ENCODE measurements at regions not wholly inside any gene's neighbourhood (a gene's known extent, or its start where the extent isn't known, plus 50 kb on each side); places are given as distances from the start of the nearest gene placed in this dataset.
"Not testable (repeated sequence)": the region's sequence is repeated elsewhere in the genome, so short reads cannot be mapped to it uniquely, and the experiment has no call there.

DNA sequence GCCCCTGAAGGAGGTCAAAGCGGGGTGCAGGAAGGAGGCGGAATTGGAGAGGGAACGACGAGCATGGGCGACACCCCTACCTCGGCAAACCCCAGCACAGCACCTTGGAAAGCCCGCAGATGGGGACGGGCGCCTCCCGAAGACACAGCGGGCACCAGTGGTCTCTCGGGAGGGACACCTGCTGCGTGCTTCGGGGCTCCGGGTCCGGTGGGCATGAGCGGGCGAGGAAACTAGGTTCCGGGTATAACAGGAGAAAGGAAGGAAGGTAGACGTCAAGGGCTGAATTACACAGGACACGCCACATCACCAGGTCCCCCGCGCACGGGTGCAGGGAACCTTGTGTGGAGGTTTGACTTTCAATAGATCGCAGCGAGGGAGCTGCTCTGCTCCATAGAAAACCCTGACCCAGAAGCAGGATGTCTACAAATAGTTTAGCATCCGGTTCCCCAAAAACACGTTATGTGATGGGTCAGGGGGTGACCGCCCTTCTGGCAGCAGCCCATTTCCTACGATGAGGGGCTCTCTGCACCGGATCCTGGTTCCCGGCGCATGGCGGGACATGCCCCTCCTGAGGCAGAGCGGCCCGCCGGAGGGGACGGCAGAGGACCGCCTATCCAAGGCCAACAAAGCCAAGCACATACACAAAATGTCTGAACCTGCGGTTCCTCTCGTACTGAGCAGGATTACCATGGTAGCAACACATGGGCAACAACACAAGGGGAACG lies 196.9 kb downstream of the ALG10 start:
- Histone ChIP-seq H2BK12ac (ENCODE audit: low read length in 2 of 2) (no peak overlapping the region), H3K18ac (ENCODE audit: low read depth in 1 of 2, low read length in 2 of 2) (no peak overlapping the region), H3K27ac (ENCODE audit: low read length, poor library complexity, severe bottlenecking) (no peak overlapping the region), H2BK120ac (ENCODE audit: low read depth, low read length) (no peak overlapping the region), H2AFZ (ENCODE audit: low read depth, low read length) (no peak overlapping the region), H4K8ac (ENCODE audit: low read length) (peak overlapping the region; percentile 35), H3K4me2 (ENCODE audit: low read length, poor library complexity, severe bottlenecking) (no peak overlapping the region), H3K14ac (ENCODE audit: low read length in 2 of 2) (no peak overlapping the region), H3K27me3 (ENCODE audit: control insufficient read depth in 1 of 2, insufficient read depth in 1 of 2, low read length in 2 of 2) (peaks cover 0 to 9% of the 10 kb centered on the region in 2 experiments), H2BK5ac (ENCODE audit: low read depth, low read length, poor library complexity, severe bottlenecking) (no peak overlapping the region), H2AK5ac (ENCODE audit: low read length, severe bottlenecking) (no peak overlapping the region), H4K91ac (ENCODE audit: low read length) (no peak overlapping the region), H3K79me1 (replicated peaks; ENCODE audit: low read length, poor library complexity, severe bottlenecking) (no peaks in the 10 kb centered on the region), H3K9ac (ENCODE audit: low read length) (peak overlapping the region; percentile 49), H3K4me1 (ENCODE audit: control insufficient read depth, insufficient read depth, low read depth, low read length) (no peaks in the 10 kb centered on the region), H3K4me3 (ENCODE audit: insufficient read depth in 1 of 2, low read depth in 1 of 2, low read length in 2 of 2) (peak overlapping the region in 1 of 2 experiments; percentile 65), H3K36me3 (ENCODE audit: control insufficient read depth in 1 of 2, insufficient read depth in 2 of 2, low read depth in 1 of 2, low read length in 2 of 2) (no peaks in the 10 kb centered on the region), H3K9me3 (ENCODE audit: control insufficient read depth, low read length) (no peaks in the 10 kb centered on the region), H3K23ac (ENCODE audit: low read length in 2 of 2) (no peak overlapping the region), H3K4ac (ENCODE audit: low read depth in 1 of 2, low read length in 2 of 2) (no peak overlapping the region), H2BK15ac (ENCODE audit: low read depth, poor library complexity, severe bottlenecking) (no peak overlapping the region)
- no peak for DNase-seq
- WGBS: 93% methylated on average over 42 of the region's 42 CpGs

DNA sequence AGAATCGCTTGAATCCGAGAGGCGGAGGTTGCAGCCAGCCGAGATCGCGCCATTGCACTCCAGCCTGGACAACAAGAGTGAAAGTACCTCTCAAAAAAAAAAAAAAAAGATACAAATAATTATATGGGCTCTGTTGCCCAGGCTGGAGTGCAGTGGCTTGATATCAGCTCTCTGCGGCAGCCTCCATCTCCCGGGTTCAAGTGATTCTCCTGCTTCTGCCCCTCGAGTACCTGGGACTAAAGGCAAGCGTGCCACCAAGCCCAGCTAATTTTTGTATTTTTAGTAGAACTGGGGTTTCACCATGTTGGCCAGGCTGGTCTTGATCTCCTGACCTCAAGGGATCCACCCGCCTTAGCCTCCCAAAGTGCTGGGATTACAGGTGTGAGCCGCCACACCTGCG lies 197.8 kb downstream of the ALG10 start:
- H3K27ac ChIP-seq (ENCODE audit: low read length, poor library complexity, severe bottlenecking); H3K4me2 ChIP-seq (ENCODE audit: low read length, poor library complexity, severe bottlenecking); H3K4me1 ChIP-seq (ENCODE audit: control insufficient read depth, insufficient read depth, low read depth, low read length): not testable (repeated sequence)

DNA sequence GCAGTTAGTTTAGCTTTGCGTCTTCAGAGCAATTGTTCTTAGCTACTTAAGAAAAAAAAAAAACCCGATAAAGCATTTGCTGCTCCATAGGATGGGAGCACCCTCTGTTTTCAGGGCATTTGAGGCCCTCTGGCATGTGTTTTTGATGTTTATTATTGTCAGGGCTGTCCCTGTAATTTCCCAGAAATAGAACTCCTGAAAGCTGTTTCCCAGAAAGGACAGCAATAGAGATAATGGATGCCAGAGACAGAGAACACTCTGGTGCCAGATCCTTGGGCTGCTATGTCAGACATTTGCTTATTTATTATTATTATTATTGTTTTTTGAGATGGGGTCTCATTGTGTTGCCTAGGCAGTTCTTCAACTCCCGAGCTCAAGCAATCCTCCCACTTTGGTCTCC lies 201.3 kb downstream of the ALG10 start:
- Histone ChIP-seq H3K9me3 (ENCODE audit: control insufficient read depth, low read length) (peaks cover 5% of the 10 kb centered on the region), H3K27ac (ENCODE audit: low read length, poor library complexity, severe bottlenecking) (no peak overlapping the region), H3K36me3 (ENCODE audit: control insufficient read depth in 1 of 2, insufficient read depth in 2 of 2, low read depth in 1 of 2, low read length in 2 of 2) (no peaks in the 10 kb centered on the region), H3K4me3 (ENCODE audit: insufficient read depth in 1 of 2, low read depth in 1 of 2, low read length in 2 of 2) (no peak overlapping the region), H4K91ac (ENCODE audit: low read length) (no peak overlapping the region), H2BK12ac (ENCODE audit: low read length in 2 of 2) (no peak overlapping the region), H3K27me3 (ENCODE audit: control insufficient read depth in 1 of 2, insufficient read depth in 1 of 2, low read length in 2 of 2) (peaks cover 0 to 9% of the 10 kb centered on the region in 2 experiments), H3K79me1 (replicated peaks; ENCODE audit: low read length, poor library complexity, severe bottlenecking) (no peaks in the 10 kb centered on the region), H3K4me2 (ENCODE audit: low read length, poor library complexity, severe bottlenecking) (no peak overlapping the region), H2AFZ (ENCODE audit: low read depth, low read length) (no peak overlapping the region), H2BK5ac (ENCODE audit: low read depth, low read length, poor library complexity, severe bottlenecking) (no peak overlapping the region), H2BK15ac (ENCODE audit: low read depth, poor library complexity, severe bottlenecking) (no peak overlapping the region), H2BK120ac (ENCODE audit: low read depth, low read length) (no peak overlapping the region), H3K14ac (ENCODE audit: low read length in 2 of 2) (no peak overlapping the region), H3K4ac (ENCODE audit: low read depth in 1 of 2, low read length in 2 of 2) (no peak overlapping the region), H3K23ac (ENCODE audit: low read length in 2 of 2) (no peak overlapping the region), H3K9ac (ENCODE audit: low read length) (no peak overlapping the region), H2AK5ac (ENCODE audit: low read length, severe bottlenecking) (no peak overlapping the region), H3K18ac (ENCODE audit: low read depth in 1 of 2, low read length in 2 of 2) (no peak overlapping the region), H3K4me1 (ENCODE audit: control insufficient read depth, insufficient read depth, low read depth, low read length) (no peaks in the 10 kb centered on the region), H4K8ac (ENCODE audit: low read length) (no peak overlapping the region)
- no peak for DNase-seq
- 81% methylated on average over 2 of the region's 3 CpGs for WGBS

More for the DNA sequence above, 197.8 kb downstream of the ALG10 start:
- H3K14ac ChIP-seq (ENCODE audit: low read length in 2 of 2); H3K4ac ChIP-seq (ENCODE audit: low read depth in 1 of 2, low read length in 2 of 2); H3K36me3 ChIP-seq (ENCODE audit: control insufficient read depth in 1 of 2, insufficient read depth in 2 of 2, low read depth in 1 of 2, low read length in 2 of 2); H2AFZ ChIP-seq (ENCODE audit: low read depth, low read length); H2BK15ac ChIP-seq (ENCODE audit: low read depth, poor library complexity, severe bottlenecking); H4K8ac ChIP-seq (ENCODE audit: low read length); H3K18ac ChIP-seq (ENCODE audit: low read depth in 1 of 2, low read length in 2 of 2); H3K27me3 ChIP-seq (ENCODE audit: control insufficient read depth in 1 of 2, insufficient read depth in 1 of 2, low read length in 2 of 2); H4K91ac ChIP-seq (ENCODE audit: low read length); H3K79me1 ChIP-seq (replicated peaks; ENCODE audit: low read length, poor library complexity, severe bottlenecking); H3K23ac ChIP-seq (ENCODE audit: low read length in 2 of 2); H2BK5ac ChIP-seq (ENCODE audit: low read depth, low read length, poor library complexity, severe bottlenecking); H2AK5ac ChIP-seq (ENCODE audit: low read length, severe bottlenecking); H3K9me3 ChIP-seq (ENCODE audit: control insufficient read depth, low read length); H3K9ac ChIP-seq (ENCODE audit: low read length); H2BK12ac ChIP-seq (ENCODE audit: low read length in 2 of 2); DNase-seq; H2BK120ac ChIP-seq (ENCODE audit: low read depth, low read length); H3K4me3 ChIP-seq (ENCODE audit: insufficient read depth in 1 of 2, low read depth in 1 of 2, low read length in 2 of 2): not testable (repeated sequence)
- WGBS: 85% methylated on average over 5 of the region's 13 CpGs

DNA sequence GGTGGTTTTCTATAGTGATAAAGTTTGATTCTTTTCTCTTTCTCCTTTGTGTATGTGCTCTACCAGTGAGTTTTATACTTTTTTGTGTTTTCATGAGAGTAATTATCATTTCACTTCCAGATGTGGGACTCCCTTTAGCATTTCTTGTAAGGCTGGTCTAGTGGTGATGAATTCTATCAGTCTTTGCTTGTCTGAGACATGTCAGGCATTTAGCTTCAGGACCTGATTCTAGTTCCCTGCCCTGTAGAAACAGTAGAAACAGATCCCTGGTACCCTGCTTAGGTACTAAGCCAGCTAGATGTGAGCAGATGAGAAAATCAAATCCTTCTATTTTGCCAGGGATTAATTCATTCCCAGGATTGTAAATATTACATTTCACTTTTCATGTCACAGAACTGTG lies 203.7 kb downstream of the ALG10 start:
- not testable (repeated sequence) for H3K14ac ChIP-seq (ENCODE audit: low read length in 2 of 2); H3K18ac ChIP-seq (ENCODE audit: low read depth in 1 of 2, low read length in 2 of 2); H3K4me1 ChIP-seq (ENCODE audit: control insufficient read depth, insufficient read depth, low read depth, low read length); H3K27ac ChIP-seq (ENCODE audit: low read length, poor library complexity, severe bottlenecking); H3K23ac ChIP-seq (ENCODE audit: low read length in 2 of 2); H4K8ac ChIP-seq (ENCODE audit: low read length); H3K79me1 ChIP-seq (replicated peaks; ENCODE audit: low read length, poor library complexity, severe bottlenecking); H3K27me3 ChIP-seq (ENCODE audit: control insufficient read depth in 1 of 2, insufficient read depth in 1 of 2, low read length in 2 of 2); H3K4ac ChIP-seq (ENCODE audit: low read depth in 1 of 2, low read length in 2 of 2); H2BK12ac ChIP-seq (ENCODE audit: low read length in 2 of 2); H3K4me2 ChIP-seq (ENCODE audit: low read length, poor library complexity, severe bottlenecking); H3K9ac ChIP-seq (ENCODE audit: low read length); H2BK5ac ChIP-seq (ENCODE audit: low read depth, low read length, poor library complexity, severe bottlenecking); H3K36me3 ChIP-seq (ENCODE audit: control insufficient read depth in 1 of 2, insufficient read depth in 2 of 2, low read depth in 1 of 2, low read length in 2 of 2); H2BK15ac ChIP-seq (ENCODE audit: low read depth, poor library complexity, severe bottlenecking); H2AFZ ChIP-seq (ENCODE audit: low read depth, low read length); H4K91ac ChIP-seq (ENCODE audit: low read length); H3K9me3 ChIP-seq (ENCODE audit: control insufficient read depth, low read length); DNase-seq; H3K4me3 ChIP-seq (ENCODE audit: insufficient read depth in 1 of 2, low read depth in 1 of 2, low read length in 2 of 2); H2AK5ac ChIP-seq (ENCODE audit: low read length, severe bottlenecking); H2BK120ac ChIP-seq (ENCODE audit: low read depth, low read length)
